SU-DHL-6 (cell line): ENCODE measurements at regions not wholly inside any gene's neighbourhood (a gene's known extent, or its start where the extent isn't known, plus 50 kb on each side); places are given as distances from the start of the nearest gene placed in this dataset.

Source experiments
- EZH2phosphoT487 ChIP-seq: fragments of 200-600 bp; sonication (generic), shearing (Covaris generic); conservative IDR thresholded peaks from 2 replicates; pipeline ENCODE4 v1.6.1; 2018; ENCODE audit warnings: mild to moderate bottlenecking, antibody characterized with exemption, low read length, moderate library complexity, mixed read lengths
- TF ChIP-seq, protein P1 (sequence below): fragments of 200-600 bp; sonication (generic); IDR thresholded peaks from one replicate; pipeline ENCODE4 v1.5.1; 2017; ENCODE audit warnings: antibody characterized with exemption, mild to moderate bottlenecking, low read length, moderate library complexity; ENCODE audit not compliant: insufficient read depth, poor library complexity, severe bottlenecking

DNA sequence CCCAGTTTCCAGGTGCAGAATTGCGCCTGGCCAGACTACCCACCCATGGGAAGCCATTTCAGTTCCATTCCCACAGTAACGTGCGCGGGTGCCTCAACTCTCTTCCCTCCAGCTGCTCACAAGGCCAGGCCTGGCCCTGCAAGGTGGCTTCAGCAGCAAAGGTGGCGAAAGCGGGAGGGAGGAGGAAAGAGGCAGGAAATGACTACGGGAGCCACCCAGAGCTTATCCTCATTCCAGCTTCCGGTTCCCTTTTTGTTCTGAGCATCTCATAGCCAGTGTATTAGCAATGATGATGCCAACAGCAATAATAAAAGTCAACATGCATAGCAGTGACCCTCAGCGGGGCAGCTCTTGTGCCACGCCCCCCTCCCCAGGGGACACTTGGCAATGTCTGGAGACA, 101.5 kb upstream of the BOD1 start:
- TF ChIP-seq, protein P1, sequence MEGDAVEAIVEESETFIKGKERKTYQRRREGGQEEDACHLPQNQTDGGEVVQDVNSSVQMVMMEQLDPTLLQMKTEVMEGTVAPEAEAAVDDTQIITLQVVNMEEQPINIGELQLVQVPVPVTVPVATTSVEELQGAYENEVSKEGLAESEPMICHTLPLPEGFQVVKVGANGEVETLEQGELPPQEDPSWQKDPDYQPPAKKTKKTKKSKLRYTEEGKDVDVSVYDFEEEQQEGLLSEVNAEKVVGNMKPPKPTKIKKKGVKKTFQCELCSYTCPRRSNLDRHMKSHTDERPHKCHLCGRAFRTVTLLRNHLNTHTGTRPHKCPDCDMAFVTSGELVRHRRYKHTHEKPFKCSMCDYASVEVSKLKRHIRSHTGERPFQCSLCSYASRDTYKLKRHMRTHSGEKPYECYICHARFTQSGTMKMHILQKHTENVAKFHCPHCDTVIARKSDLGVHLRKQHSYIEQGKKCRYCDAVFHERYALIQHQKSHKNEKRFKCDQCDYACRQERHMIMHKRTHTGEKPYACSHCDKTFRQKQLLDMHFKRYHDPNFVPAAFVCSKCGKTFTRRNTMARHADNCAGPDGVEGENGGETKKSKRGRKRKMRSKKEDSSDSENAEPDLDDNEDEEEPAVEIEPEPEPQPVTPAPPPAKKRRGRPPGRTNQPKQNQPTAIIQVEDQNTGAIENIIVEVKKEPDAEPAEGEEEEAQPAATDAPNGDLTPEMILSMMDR, result no peak
- TF ChIP-seq EZH2phosphoT487, result no peak
